Testis (tissue), 2 donors: ENCODE measurements at regions not wholly inside any gene's neighbourhood (a gene's known extent, or its start where the extent isn't known, plus 50 kb on each side); places are given as distances from the start of the nearest gene placed in this dataset.

Source experiments
- DNase-seq: peaks from one replicate; pipeline ENCODE4 v3.0.0-alpha.2; 2019
- H3K27ac ChIP-seq, 2 donors: fragments of 200-600 bp; sonication (generic); one replicate each; pipeline ENCODE4 v1.5.1; 2019
- H3K27me3 ChIP-seq: fragments of 200-600 bp; sonication (generic); one replicate; pipeline ENCODE4 v1.5.1; 2019
- H3K36me3 ChIP-seq: fragments of 200-600 bp; sonication (generic); one replicate; pipeline ENCODE4 v1.5.1; 2017; ENCODE audit warnings: low read depth; ENCODE audit errors: missing control alignments
- H3K4me1 ChIP-seq: fragments of 200-600 bp; sonication (generic); one replicate; pipeline ENCODE4 v1.5.1; 2019
- H3K4me3 ChIP-seq, 2 donors: fragments of 200-600 bp; sonication (generic); one replicate each; pipeline ENCODE4 v1.5.1; 2017 to 2019
- H3K9me3 ChIP-seq: fragments of 200-600 bp; sonication (generic); one replicate; pipeline ENCODE4 v1.5.1; 2017
- POLR2A ChIP-seq: fragments of 450-650 bp; IDR thresholded peaks from one replicate; pipeline ENCODE4 v1.6.1; 2017; ENCODE audit warnings: antibody characterized with exemption, mild to moderate bottlenecking, moderate library complexity
- WGBS, 2 donors: methylation state at CpG; one replicate each; pipeline ENCODE4 v1.1.5; 2018; 5-methylcytosine and 5-hydroxymethylcytosine counted together
- intact Hi-C: fragments of 100-400 bp; cut with DNase I; formaldehyde crosslinking; loops from one replicate; pipeline ENCODE4 v1.15.1; 2023; ENCODE audit warnings: low total_unique reads
- TF ChIP-seq, protein P1 (sequence below), 3 experiments: fragments of 450-650 bp in 2 of 3; fragments of 200-600 bp in 1 of 3; sonication (generic) in 1 of 3; IDR thresholded peaks; one replicate each; pipeline ENCODE4 v1.5.1; 2016 to 2019; ENCODE audit warnings: antibody characterized with exemption in 3 of 3, mild to moderate bottlenecking in 2 of 3, moderate library complexity in 1 of 3

DNA sequence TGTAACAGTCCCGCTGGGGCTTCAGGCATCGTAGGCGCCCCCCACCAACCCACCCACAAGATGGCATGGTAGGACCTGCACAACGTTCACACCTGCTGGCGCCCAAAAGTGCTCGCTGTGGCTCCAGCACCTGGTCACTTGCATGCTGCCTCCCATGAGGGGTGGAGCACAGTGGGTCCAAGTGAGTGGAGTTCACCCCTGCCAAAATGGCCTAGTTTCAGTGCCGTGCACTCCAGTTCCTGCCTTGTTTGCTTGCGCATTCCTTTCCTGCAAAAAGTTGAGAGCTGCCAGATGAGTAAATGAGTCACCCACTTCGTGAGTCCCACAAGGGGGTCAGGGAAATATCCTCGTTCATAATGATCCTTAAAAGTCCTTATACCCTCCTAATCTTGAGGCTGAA, 788.7 kb upstream of the DPPA4 start:
- intact Hi-C loops: no loop called here
- Histone ChIP-seq H3K4me1 (no peaks in the 10 kb centered on the region), H3K4me3 (no peak overlapping the region), H3K36me3 (no peaks in the 10 kb centered on the region), H3K27me3 (no peaks in the 10 kb centered on the region), H3K9me3 (no peaks in the 10 kb centered on the region), H3K27ac (no peak overlapping the region)
- DNase-seq: no peak
- no peak for TF ChIP-seq POLR2A
- TF ChIP-seq, protein P1, sequence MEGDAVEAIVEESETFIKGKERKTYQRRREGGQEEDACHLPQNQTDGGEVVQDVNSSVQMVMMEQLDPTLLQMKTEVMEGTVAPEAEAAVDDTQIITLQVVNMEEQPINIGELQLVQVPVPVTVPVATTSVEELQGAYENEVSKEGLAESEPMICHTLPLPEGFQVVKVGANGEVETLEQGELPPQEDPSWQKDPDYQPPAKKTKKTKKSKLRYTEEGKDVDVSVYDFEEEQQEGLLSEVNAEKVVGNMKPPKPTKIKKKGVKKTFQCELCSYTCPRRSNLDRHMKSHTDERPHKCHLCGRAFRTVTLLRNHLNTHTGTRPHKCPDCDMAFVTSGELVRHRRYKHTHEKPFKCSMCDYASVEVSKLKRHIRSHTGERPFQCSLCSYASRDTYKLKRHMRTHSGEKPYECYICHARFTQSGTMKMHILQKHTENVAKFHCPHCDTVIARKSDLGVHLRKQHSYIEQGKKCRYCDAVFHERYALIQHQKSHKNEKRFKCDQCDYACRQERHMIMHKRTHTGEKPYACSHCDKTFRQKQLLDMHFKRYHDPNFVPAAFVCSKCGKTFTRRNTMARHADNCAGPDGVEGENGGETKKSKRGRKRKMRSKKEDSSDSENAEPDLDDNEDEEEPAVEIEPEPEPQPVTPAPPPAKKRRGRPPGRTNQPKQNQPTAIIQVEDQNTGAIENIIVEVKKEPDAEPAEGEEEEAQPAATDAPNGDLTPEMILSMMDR (IDR thresholded peaks at IDR 0.05): no peak
- 84 to 90% methylated on average over 6 to 10 of the region's 10 CpGs for WGBS, 2 donors

DNA sequence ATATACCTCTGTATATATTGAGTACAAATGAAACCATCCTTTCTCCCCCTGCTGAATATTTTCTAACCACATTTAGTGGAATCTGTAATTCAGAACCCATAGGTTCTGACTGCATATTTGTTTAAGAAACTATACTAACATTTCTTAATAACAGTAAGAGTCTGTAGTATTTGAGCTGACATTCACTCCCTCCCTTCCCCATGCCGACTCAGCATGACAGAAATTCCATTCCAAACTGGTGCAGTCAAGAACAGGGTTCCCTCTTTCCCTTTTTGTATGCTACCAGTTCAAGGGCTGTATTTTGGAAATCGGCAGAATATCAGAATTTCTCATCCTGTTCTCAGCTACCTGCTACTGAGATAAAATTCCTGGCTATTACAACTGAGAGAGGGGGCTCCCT, 796.6 kb upstream of the DPPA4 start:
- 76 to 88% methylated on average over 2 of the region's 2 CpGs for WGBS, 2 donors
- Histone ChIP-seq H3K27me3 (no peaks in the 10 kb centered on the region), H3K4me3 (no peak overlapping the region), H3K36me3 (no peaks in the 10 kb centered on the region), H3K9me3 (no peaks in the 10 kb centered on the region), H3K4me1 (no peaks in the 10 kb centered on the region), H3K27ac (no peak overlapping the region)
- intact Hi-C loops: no loop called here
- TF ChIP-seq, protein P1 (IDR thresholded peaks at IDR 0.05): no peak
- TF ChIP-seq POLR2A: no peak
- DNase-seq: no peak

DNA sequence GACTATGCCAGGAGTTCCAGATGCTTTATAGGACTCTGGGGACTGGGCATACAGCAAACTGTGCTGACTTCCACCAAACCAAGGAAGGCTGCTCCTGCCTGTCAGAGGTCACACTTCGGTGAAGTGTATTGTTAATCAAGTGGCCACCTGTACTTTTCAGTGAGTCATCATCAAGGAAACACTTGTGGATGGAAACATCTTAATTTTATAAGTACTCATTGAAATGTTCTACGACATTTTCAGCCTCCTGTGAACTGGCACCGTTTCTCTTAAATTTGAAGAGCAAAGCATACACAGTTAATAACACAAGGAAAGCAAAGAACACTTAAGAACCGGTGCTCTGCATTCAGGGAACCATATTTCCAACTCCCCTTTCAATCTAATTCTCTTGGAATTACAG, 801.7 kb upstream of the DPPA4 start:
- 55 to 72% methylated on average over 4 of the region's 4 CpGs for WGBS, 2 donors
- intact Hi-C loops: no loop called here

DNA sequence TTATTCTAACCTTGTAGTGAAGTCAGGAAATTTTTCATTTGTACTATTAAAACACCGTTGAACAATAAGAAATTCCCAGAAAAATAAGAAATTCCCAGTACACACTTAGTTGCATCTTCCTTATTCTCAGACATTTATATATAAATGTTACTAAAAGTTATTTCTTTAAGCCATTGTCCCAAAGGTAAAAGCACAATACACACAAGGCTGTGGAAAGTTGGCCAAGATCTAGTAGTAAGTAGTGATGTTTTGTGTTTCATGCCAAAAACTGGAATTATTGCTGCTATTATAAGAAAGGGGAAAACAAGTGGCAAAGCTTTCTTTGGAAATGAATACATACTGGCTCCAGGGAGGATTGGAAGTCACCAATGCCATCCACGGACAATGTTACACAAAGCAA, 802.5 kb upstream of the DPPA4 start:
- no peak for DNase-seq
- no peak overlapping the region for H3K4me3 ChIP-seq
- intact Hi-C loops: no loop called here
- H3K27me3 ChIP-seq: no peaks in the 10 kb centered on the region
- H3K36me3 ChIP-seq: no peaks in the 10 kb centered on the region
- H3K4me1 ChIP-seq: no peaks in the 10 kb centered on the region
- no peaks in the 10 kb centered on the region for H3K9me3 ChIP-seq
- no peak overlapping the region for H3K27ac ChIP-seq
- TF ChIP-seq, protein P1 (IDR thresholded peaks at IDR 0.05): no peak
- TF ChIP-seq POLR2A: no peak
- WGBS, 2 donors: 41 to 63% methylated on average over 2 of the region's 2 CpGs

More for the DNA sequence above, 801.7 kb upstream of the DPPA4 start:
- DNase-seq: no peak
- no peaks in the 10 kb centered on the region for H3K4me1 ChIP-seq
- H3K4me3 ChIP-seq: no peak overlapping the region
- H3K9me3 ChIP-seq: no peaks in the 10 kb centered on the region
- H3K27me3 ChIP-seq: no peaks in the 10 kb centered on the region
- H3K27ac ChIP-seq: no peak overlapping the region
- H3K36me3 ChIP-seq: no peaks in the 10 kb centered on the region
- no peak for TF ChIP-seq POLR2A
- TF ChIP-seq, protein P1 (IDR thresholded peaks at IDR 0.05): no peak

DNA sequence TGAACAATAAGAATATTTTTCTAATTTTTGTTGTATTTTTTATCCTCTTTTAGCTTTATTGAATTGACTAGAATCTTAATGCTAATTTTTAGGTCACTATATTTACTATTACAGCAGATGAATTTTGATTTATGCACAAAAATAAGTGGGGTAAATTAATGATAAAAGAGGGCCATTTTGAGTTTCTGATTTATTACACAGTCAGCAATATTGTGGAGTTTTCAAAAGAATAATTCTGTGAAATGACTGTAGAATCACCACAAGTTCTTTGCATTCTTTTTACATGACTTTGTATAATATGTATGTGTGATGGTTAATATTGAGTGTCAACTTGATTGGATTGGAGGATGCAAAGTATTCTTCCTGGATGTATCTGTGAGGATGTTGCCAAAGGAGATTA, 812.4 kb upstream of the DPPA4 start:
- Histone ChIP-seq H3K36me3 (no peaks in the 10 kb centered on the region), H3K27me3 (no peaks in the 10 kb centered on the region), H3K9me3 (no peaks in the 10 kb centered on the region), H3K27ac (no peak overlapping the region), H3K4me3 (no peak overlapping the region), H3K4me1 (no peaks in the 10 kb centered on the region)
- DNase-seq: no peak
- intact Hi-C loops: no loop called here
- TF ChIP-seq POLR2A: no peak
- TF ChIP-seq, protein P1 (IDR thresholded peaks at IDR 0.05): no peak
